ENCODE measurements at regions not wholly inside any gene's neighbourhood (a gene's known extent, or its start where the extent isn't known, plus 50 kb on each side); places are given as distances from the start of the nearest gene placed in this dataset.

DNA sequence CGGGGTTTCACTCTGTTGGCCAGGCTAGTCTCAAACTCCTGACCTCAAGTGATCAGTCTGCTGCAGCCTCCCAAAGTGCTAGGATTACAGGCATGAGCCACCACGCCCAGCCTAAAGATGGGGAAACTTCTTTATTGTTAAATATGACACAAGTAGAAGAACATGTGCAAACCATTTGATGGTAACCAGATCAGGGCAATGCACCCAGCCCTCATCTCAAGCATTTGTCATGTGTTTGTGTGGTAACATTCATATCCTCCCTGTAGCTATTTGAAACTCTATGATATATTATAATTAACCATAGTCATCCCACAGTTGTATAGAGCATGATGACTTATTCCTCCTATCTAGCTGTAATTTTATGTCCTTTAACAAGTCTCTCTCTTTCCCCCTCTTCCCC is 119.5 kb upstream of the TMPRSS2 start:
- Histone ChIP-seq H3K27me3 (replicated peaks; ENCODE audit: control insufficient read depth, insufficient read depth, low read length) (no peaks in the 10 kb centered on the region; the same call in 1 of the 2 replicates), H3K4me3 (replicated peaks; ENCODE audit: low read depth, low read length) (no peak overlapping the region), H3K36me3 (ENCODE audit: control insufficient read depth, insufficient read depth, low read length) (no peaks in the 10 kb centered on the region)
- TF ChIP-seq, protein P1, sequence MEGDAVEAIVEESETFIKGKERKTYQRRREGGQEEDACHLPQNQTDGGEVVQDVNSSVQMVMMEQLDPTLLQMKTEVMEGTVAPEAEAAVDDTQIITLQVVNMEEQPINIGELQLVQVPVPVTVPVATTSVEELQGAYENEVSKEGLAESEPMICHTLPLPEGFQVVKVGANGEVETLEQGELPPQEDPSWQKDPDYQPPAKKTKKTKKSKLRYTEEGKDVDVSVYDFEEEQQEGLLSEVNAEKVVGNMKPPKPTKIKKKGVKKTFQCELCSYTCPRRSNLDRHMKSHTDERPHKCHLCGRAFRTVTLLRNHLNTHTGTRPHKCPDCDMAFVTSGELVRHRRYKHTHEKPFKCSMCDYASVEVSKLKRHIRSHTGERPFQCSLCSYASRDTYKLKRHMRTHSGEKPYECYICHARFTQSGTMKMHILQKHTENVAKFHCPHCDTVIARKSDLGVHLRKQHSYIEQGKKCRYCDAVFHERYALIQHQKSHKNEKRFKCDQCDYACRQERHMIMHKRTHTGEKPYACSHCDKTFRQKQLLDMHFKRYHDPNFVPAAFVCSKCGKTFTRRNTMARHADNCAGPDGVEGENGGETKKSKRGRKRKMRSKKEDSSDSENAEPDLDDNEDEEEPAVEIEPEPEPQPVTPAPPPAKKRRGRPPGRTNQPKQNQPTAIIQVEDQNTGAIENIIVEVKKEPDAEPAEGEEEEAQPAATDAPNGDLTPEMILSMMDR (IDR thresholded peaks at IDR 0.05; ENCODE audit: insufficient read depth, low read length, poor library complexity, severe bottlenecking), result no peak
- DNase-seq (ENCODE audit: extremely low read depth, insufficient read length), result no peak

DNA sequence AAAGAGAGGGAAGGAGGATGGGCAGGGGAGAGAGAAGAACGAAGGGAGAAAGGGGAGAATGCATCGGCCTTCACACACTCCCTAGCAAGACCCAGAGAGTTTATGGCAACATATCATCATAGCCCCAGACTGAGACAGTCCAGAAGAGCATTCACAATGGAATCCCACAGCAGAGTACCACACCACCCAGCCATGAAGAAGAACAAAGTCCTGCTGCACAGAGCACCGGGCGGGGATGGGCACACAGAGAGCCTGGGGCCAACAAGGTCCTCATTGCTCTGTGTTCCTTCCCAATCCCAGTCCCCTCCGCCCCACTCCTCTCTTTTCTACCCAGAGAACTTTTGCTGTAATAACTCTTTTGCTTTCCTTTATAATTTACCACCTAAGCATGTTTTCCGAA is 118.1 kb upstream of the TMPRSS2 start:
- DNase-seq (ENCODE audit: extremely low read depth, insufficient read length), result no peak
- H3K27me3 ChIP-seq (replicated peaks; ENCODE audit: control insufficient read depth, insufficient read depth, low read length), result no peaks in the 10 kb centered on the region; the same call in 1 of the 2 replicates
- no peak overlapping the region for H3K4me3 ChIP-seq (replicated peaks; ENCODE audit: low read depth, low read length)
- no peaks in the 10 kb centered on the region for H3K36me3 ChIP-seq (ENCODE audit: control insufficient read depth, insufficient read depth, low read length)
- TF ChIP-seq, protein P1 (IDR thresholded peaks at IDR 0.05; ENCODE audit: insufficient read depth, low read length, poor library complexity, severe bottlenecking), result no peak

DNA sequence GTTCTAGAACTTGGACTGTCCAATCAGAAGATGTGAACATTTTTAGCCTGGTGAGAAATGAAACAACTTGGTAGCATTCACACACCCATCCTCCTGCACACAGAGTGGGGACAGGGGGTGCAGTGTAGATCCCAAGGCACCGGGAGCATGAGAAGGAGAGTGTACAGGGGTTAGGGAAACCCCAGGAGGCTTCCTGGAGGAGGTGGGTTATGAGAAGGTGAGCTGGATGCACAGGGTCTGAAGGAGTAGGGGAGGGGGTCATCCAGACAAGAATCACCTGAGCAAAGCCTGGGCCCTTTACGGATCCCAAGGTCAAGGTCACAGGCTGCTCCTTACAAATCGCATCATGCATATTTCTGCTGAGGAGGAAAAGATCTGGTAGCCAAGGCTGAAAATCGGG is 117.5 kb upstream of the TMPRSS2 start:
- H3K27me3 ChIP-seq (replicated peaks; ENCODE audit: control insufficient read depth, insufficient read depth, low read length), result no peaks in the 10 kb centered on the region; the same call in 1 of the 2 replicates
- H3K4me3 ChIP-seq (replicated peaks; ENCODE audit: low read depth, low read length), result no peak overlapping the region
- TF ChIP-seq, protein P1 (IDR thresholded peaks at IDR 0.05; ENCODE audit: insufficient read depth, low read length, poor library complexity, severe bottlenecking), result no peak
- DNase-seq (ENCODE audit: extremely low read depth, insufficient read length), result no peak
- no peaks in the 10 kb centered on the region for H3K36me3 ChIP-seq (ENCODE audit: control insufficient read depth, insufficient read depth, low read length)

DNA sequence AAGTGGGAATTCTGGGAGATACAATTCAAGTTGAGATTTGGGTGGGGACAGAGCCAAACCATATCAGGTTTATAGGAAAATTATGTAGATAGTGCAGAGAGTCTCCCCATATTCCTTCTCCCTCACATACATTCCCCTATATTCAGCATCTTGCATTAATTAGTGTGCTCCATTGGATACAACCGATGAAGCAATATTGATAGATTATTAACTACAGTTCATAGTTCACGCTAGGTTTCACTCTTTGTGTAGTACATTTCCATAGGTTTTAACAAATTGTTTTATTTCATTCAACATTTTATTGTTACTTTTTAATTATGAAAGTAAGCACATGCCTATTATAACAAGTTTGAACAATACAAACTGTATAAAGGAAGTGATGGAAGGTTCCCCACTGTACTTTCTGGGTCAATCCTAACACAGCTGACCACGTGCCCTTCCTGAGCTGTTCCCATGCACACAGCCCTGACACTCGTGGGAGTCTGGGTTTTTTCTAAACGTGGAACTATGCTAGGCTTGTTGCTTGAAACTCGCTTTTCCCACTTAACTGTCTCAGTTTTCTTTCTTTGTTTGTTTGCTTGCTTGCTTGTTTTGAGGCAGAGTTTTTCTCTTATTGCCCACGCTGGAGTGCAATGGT is 116.8 kb upstream of the TMPRSS2 start:
- DNase-seq (ENCODE audit: extremely low read depth, insufficient read length), result no peak
- H3K27me3 ChIP-seq (replicated peaks; ENCODE audit: control insufficient read depth, insufficient read depth, low read length), result no peaks in the 10 kb centered on the region; the same call in 1 of the 2 replicates
- H3K4me3 ChIP-seq (replicated peaks; ENCODE audit: low read depth, low read length), result no peak overlapping the region
- TF ChIP-seq, protein P1 (IDR thresholded peaks at IDR 0.05; ENCODE audit: insufficient read depth, low read length, poor library complexity, severe bottlenecking), result no peak
- H3K36me3 ChIP-seq (ENCODE audit: control insufficient read depth, insufficient read depth, low read length), result no peaks in the 10 kb centered on the region

DNA sequence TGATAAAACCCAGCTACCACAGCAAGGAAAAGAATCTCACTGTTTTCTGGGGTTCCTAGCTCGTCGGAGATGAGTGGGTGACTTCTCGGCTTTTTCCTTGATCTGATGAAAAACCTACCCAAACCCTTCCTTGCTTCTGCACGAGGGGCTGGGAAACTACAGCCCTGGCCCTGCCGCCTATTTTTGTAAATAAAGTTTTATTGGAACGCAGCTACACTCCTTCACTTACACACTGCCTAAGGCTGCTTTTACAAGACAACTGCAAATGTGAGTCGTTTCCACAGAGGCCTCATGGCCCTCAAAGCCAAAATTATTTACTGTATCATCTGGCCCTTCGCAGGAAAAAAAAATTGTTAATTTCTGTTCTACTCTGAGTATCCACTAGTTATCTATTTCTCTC is 116.0 kb upstream of the TMPRSS2 start:
- no peak for DNase-seq (ENCODE audit: extremely low read depth, insufficient read length)
- TF ChIP-seq, protein P1 (IDR thresholded peaks at IDR 0.05; ENCODE audit: insufficient read depth, low read length, poor library complexity, severe bottlenecking), result no peak
- Histone ChIP-seq H3K27me3 (replicated peaks; ENCODE audit: control insufficient read depth, insufficient read depth, low read length) (no peaks in the 10 kb centered on the region; the same call in 1 of the 2 replicates), H3K4me3 (replicated peaks; ENCODE audit: low read depth, low read length) (no peak overlapping the region), H3K36me3 (ENCODE audit: control insufficient read depth, insufficient read depth, low read length) (no peaks in the 10 kb centered on the region)
